ENCODE measurements at regions not wholly inside any gene's neighbourhood (a gene's known extent, or its start where the extent isn't known, plus 50 kb on each side); places are given as distances from the start of the nearest gene placed in this dataset.

- Mint-ChIP-seq H3K27me3 (no peaks in the 10 kb centered on the region), H3K9me3 (peaks cover 4% of the 10 kb centered on the region), H3K36me3 (no peaks in the 10 kb centered on the region), H3K4me1 (ENCODE audit: unreplicated experiment) (peaks cover 4% of the 10 kb centered on the region), H3K4me3 (no peak overlapping the region), H3K27ac (no peak overlapping the region)
- no peak for DNase-seq (ENCODE audit: extremely low spot score, unreplicated experiment)
- no peak for TF ChIP-seq CTCF (conservative IDR thresholded peaks at IDR 0.05)
Observed at GRCh38 chr2:3112131-3112530, 265.5 kb downstream of the EIPR1 start.

GRCh38 chr2:3110994-3111666, 266.5 kb downstream of the EIPR1 start:
- no peak overlapping the region for H3K27ac Mint-ChIP-seq
- no peaks in the 10 kb centered on the region for H3K36me3 Mint-ChIP-seq
- peaks cover 5% of the 10 kb centered on the region for H3K4me1 Mint-ChIP-seq (ENCODE audit: unreplicated experiment)
- no peak overlapping the region for H3K4me3 Mint-ChIP-seq
- peaks cover 4% of the 10 kb centered on the region for H3K9me3 Mint-ChIP-seq
- no peak for TF ChIP-seq CTCF (conservative IDR thresholded peaks at IDR 0.05)
- no peak for DNase-seq (ENCODE audit: extremely low spot score, unreplicated experiment)
- H3K27me3 Mint-ChIP-seq = no peaks in the 10 kb centered on the region

- Mint-ChIP-seq H3K4me3 (no peak overlapping the region), H3K36me3 (no peaks in the 10 kb centered on the region), H3K9me3 (peaks cover 7% of the 10 kb centered on the region), H3K27ac (no peak overlapping the region), H3K4me1 (ENCODE audit: unreplicated experiment) (peaks cover 11% of the 10 kb centered on the region), H3K27me3 (peaks cover 3% of the 10 kb centered on the region)
- no peak for TF ChIP-seq CTCF (conservative IDR thresholded peaks at IDR 0.05)
- no peak for DNase-seq (ENCODE audit: extremely low spot score, unreplicated experiment)
Observed at GRCh38 chr2:3110555-3110954, 267.1 kb downstream of the EIPR1 start.

GRCh38 chr2:3108710-3109702, 268.6 kb downstream of the EIPR1 start:
- TF ChIP-seq CTCF (conservative IDR thresholded peaks at IDR 0.05) = no peak
- Mint-ChIP-seq H3K36me3 (no peaks in the 10 kb centered on the region), H3K4me1 (ENCODE audit: unreplicated experiment) (peaks cover 20% of the 10 kb centered on the region), H3K4me3 (no peak overlapping the region), H3K27ac (no peak overlapping the region), H3K27me3 (peaks cover 10% of the 10 kb centered on the region), H3K9me3 (peaks cover 7% of the 10 kb centered on the region)
- no peak for DNase-seq (ENCODE audit: extremely low spot score, unreplicated experiment)

- peaks cover 7% of the 10 kb centered on the region for H3K9me3 Mint-ChIP-seq
- DNase-seq (ENCODE audit: extremely low spot score, unreplicated experiment) = no peak
- peak overlapping the region; percentile 48 for H3K27ac Mint-ChIP-seq
- no peaks in the 10 kb centered on the region for H3K36me3 Mint-ChIP-seq
- TF ChIP-seq CTCF (conservative IDR thresholded peaks at IDR 0.05) = no peak
- peaks cover 28% of the 10 kb centered on the region for H3K4me1 Mint-ChIP-seq (ENCODE audit: unreplicated experiment)
- H3K27me3 Mint-ChIP-seq = peaks cover 11% of the 10 kb centered on the region
- no peak overlapping the region for H3K4me3 Mint-ChIP-seq
Observed at GRCh38 chr2:3108105-3108504, 269.5 kb downstream of the EIPR1 start.
